Astrocyte (in vitro differentiated cells and primary cell): ENCODE measurements at regions not wholly inside any gene's neighbourhood (a gene's known extent, or its start where the extent isn't known, plus 50 kb on each side); places are given as distances from the start of the nearest gene placed in this dataset.

Experiments
- DNase-seq: peaks from one replicate; pipeline ENCODE4 v3.0.0-alpha.2; 2010; ENCODE audit warnings: low read depth
- FAIRE-seq: peaks from 2 replicates; lab custom pipeline; 2011; peaks lifted over from hg19 to GRCh38; lab: Jason Lieb, UNC
- H2AFZ ChIP-seq: 2 replicates; pipeline ENCODE4 v1.6.0; 2012; ENCODE audit warnings: low read depth, low read length, inconsistent platforms
- H3K27ac ChIP-seq: 2 replicates; pipeline ENCODE4 v1.5.1; 2011; ENCODE audit warnings: low read depth, low read length, inconsistent platforms
- H3K27me3 ChIP-seq: 2 replicates; pipeline ENCODE4 v1.6.0; 2011; ENCODE audit warnings: low read length, inconsistent platforms; ENCODE audit not compliant: insufficient read depth
- H3K36me3 ChIP-seq: 2 replicates; pipeline ENCODE4 v1.5.1; 2011; ENCODE audit warnings: low read length, inconsistent platforms; ENCODE audit not compliant: insufficient read depth
- H3K4me1 ChIP-seq: 2 replicates; pipeline ENCODE4 v1.5.1; 2011; ENCODE audit warnings: low read length, inconsistent platforms; ENCODE audit not compliant: insufficient read depth
- H3K4me2 ChIP-seq: 2 replicates; pipeline ENCODE4 v1.6.0; 2012; ENCODE audit warnings: low read length, inconsistent platforms
- H3K4me3 ChIP-seq: 2 replicates; pipeline ENCODE4 v1.5.1; 2011; ENCODE audit warnings: low read depth, mild to moderate bottlenecking, low read length, inconsistent platforms; ENCODE audit not compliant: insufficient read depth
- H3K79me2 ChIP-seq: 2 replicates; pipeline ENCODE4 v1.6.0; 2012; ENCODE audit warnings: mild to moderate bottlenecking, low read length, inconsistent platforms; ENCODE audit not compliant: insufficient read depth
- H3K9ac ChIP-seq: 2 replicates; pipeline ENCODE4 v1.6.0; 2012; ENCODE audit warnings: mild to moderate bottlenecking, low read length, inconsistent platforms
- H3K9me3 ChIP-seq: 2 replicates; pipeline ENCODE4 v1.5.1; 2012; ENCODE audit warnings: low read depth, mild to moderate bottlenecking, low read length, inconsistent platforms; ENCODE audit not compliant: insufficient read depth
- H4K20me1 ChIP-seq: 2 replicates; pipeline ENCODE4 v1.6.0; 2012; ENCODE audit warnings: low read length, inconsistent platforms; ENCODE audit not compliant: insufficient read depth
- H3K27ac Mint-ChIP-seq: one replicate; pipeline ENCODE4 v1.8.0; 2021; ENCODE audit warnings: mild to moderate bottlenecking, mixed read lengths; ENCODE audit not compliant: unreplicated experiment
- H3K27me3 Mint-ChIP-seq: one replicate; pipeline ENCODE4 v1.8.0; 2021; ENCODE audit warnings: low read depth, mixed read lengths; ENCODE audit not compliant: unreplicated experiment
- H3K36me3 Mint-ChIP-seq: one replicate; pipeline ENCODE4 v1.8.0; 2021; ENCODE audit warnings: low read depth, mixed read lengths; ENCODE audit not compliant: unreplicated experiment
- H3K4me1 Mint-ChIP-seq: one replicate; pipeline ENCODE4 v1.8.0; 2021; ENCODE audit warnings: low read depth, mixed read lengths; ENCODE audit not compliant: unreplicated experiment
- H3K4me3 Mint-ChIP-seq: one replicate; pipeline ENCODE4 v1.8.0; 2021; ENCODE audit warnings: mild to moderate bottlenecking, moderate library complexity, mixed read lengths; ENCODE audit not compliant: unreplicated experiment
- H3K9me3 Mint-ChIP-seq: one replicate; pipeline ENCODE4 v1.8.0; 2021; ENCODE audit warnings: mild to moderate bottlenecking, mixed read lengths; ENCODE audit not compliant: unreplicated experiment
- EZH2 ChIP-seq: IDR thresholded peaks from 2 replicates; pipeline ENCODE4 v1.6.1; 2012; ENCODE audit warnings: mild to moderate bottlenecking, low read length, inconsistent platforms; ENCODE audit not compliant: insufficient read depth
- TF ChIP-seq, protein P1 (sequence below): IDR thresholded peaks from 2 replicates; pipeline ENCODE4 v1.5.1; 2011; ENCODE audit warnings: low read depth, mild to moderate bottlenecking, inconsistent platforms, low read length, moderate library complexity; ENCODE audit not compliant: insufficient read depth

DNA sequence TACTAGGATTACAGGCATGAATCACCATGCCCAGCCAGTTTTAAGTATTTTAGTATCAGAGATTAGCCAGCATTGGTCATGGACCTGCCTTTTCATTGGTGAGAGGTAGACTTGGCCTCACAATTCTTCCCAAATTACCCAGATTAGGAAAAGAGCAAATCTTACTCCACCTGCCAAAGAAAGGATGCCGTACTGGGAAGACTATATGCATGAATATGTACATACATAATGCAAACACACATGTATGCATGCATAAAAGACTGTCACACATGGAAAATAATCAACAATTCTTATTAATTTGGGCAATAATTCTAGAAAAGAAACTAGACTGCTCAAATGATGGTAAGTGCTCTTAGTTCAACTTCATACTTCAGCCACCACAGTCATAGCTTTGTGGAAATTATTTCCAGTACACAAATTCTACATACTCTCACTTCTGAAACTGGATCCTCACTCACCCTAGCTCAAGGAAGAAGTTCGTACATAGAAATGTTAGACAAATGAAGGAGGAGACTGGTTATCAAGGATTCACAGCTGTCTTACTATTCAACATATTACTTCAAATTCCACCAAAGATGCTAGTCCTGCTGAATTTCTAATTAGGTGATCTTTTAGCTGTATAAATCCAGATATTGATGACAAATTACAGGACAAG lies 73.7 kb downstream of the MINAR2 start:
- H3K27me3 Mint-ChIP-seq: no peaks in the 10 kb centered on the region
- no peaks in the 10 kb centered on the region for H3K79me2 ChIP-seq
- no peaks in the 10 kb centered on the region for H3K36me3 Mint-ChIP-seq
- TF ChIP-seq, protein P1, sequence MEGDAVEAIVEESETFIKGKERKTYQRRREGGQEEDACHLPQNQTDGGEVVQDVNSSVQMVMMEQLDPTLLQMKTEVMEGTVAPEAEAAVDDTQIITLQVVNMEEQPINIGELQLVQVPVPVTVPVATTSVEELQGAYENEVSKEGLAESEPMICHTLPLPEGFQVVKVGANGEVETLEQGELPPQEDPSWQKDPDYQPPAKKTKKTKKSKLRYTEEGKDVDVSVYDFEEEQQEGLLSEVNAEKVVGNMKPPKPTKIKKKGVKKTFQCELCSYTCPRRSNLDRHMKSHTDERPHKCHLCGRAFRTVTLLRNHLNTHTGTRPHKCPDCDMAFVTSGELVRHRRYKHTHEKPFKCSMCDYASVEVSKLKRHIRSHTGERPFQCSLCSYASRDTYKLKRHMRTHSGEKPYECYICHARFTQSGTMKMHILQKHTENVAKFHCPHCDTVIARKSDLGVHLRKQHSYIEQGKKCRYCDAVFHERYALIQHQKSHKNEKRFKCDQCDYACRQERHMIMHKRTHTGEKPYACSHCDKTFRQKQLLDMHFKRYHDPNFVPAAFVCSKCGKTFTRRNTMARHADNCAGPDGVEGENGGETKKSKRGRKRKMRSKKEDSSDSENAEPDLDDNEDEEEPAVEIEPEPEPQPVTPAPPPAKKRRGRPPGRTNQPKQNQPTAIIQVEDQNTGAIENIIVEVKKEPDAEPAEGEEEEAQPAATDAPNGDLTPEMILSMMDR: no peak
- no peak for TF ChIP-seq EZH2
- H3K4me3 ChIP-seq: no peak overlapping the region
- H3K9ac ChIP-seq: no peak overlapping the region
- no peaks in the 10 kb centered on the region for H3K4me1 ChIP-seq
- no peak for FAIRE-seq
- H3K4me1 Mint-ChIP-seq: no peaks in the 10 kb centered on the region
- H3K36me3 ChIP-seq: no peaks in the 10 kb centered on the region
- H3K9me3 ChIP-seq: no peaks in the 10 kb centered on the region
- H3K9me3 Mint-ChIP-seq: peaks cover 1% of the 10 kb centered on the region
- H2AFZ ChIP-seq: no peak overlapping the region
- DNase-seq: no peak
- H3K27ac Mint-ChIP-seq: no peak overlapping the region
- no peaks in the 10 kb centered on the region for H4K20me1 ChIP-seq
- no peak overlapping the region for H3K4me3 Mint-ChIP-seq
- H3K27ac ChIP-seq: no peak overlapping the region
- no peak overlapping the region for H3K4me2 ChIP-seq
- H3K27me3 ChIP-seq: no peaks in the 10 kb centered on the region

DNA sequence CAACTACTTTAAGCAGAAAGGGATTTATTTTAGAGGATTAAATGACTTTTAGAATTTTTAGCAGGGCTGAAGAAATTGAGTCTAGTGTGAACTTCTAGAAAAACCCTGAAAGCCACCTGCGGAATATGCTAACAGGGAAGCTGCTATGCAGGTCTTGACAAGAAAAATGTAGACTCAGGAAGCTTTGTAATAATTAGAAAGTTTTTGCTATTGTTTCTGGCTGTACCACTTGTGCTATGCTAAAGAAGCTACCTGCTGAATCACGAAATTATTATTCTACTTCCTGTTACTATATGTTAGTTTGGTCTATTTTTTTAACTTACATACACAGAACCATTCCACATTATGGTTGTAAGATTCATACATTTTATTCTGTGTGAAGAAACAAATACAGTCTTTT lies 74.0 kb upstream of the CHSY3 start:
- Histone ChIP-seq H2AFZ (no peak overlapping the region), H3K9ac (no peak overlapping the region), H3K4me1 (no peaks in the 10 kb centered on the region), H3K27me3 (no peaks in the 10 kb centered on the region), H3K4me3 (no peak overlapping the region), H3K9me3 (no peaks in the 10 kb centered on the region), H3K4me2 (no peak overlapping the region), H4K20me1 (no peaks in the 10 kb centered on the region), H3K36me3 (no peaks in the 10 kb centered on the region), H3K79me2 (no peaks in the 10 kb centered on the region), H3K27ac (no peak overlapping the region)
- H3K36me3 Mint-ChIP-seq: no peaks in the 10 kb centered on the region
- TF ChIP-seq, protein P1: no peak
- no peak for TF ChIP-seq EZH2
- H3K27ac Mint-ChIP-seq: no peak overlapping the region
- no peak overlapping the region for H3K4me3 Mint-ChIP-seq
- DNase-seq (no peak), FAIRE-seq (no peak)
- H3K27me3 Mint-ChIP-seq: no peaks in the 10 kb centered on the region
- no peaks in the 10 kb centered on the region for H3K9me3 Mint-ChIP-seq
- no peaks in the 10 kb centered on the region for H3K4me1 Mint-ChIP-seq

DNA sequence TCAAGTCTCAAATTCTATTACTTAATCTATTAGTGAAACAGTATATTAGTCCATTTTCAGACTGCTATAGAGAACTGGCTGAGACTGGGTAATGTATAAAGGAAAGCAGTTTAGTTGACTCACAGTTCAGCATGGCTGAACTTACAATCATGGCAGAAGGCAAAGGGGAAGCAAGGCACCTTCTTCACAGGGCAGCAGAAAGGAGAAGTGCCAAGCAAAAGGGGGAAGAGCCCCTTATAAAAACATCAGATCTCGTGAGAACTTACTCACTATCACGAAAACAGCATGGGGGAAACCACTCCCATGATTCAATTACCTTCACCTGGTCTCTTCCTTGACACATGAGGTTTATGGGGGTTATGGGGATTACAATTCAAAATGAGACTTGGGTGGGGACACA lies 67.9 kb upstream of the CHSY3 start:
- no peak overlapping the region for H3K9ac ChIP-seq
- no peaks in the 10 kb centered on the region for H3K36me3 ChIP-seq
- no peak overlapping the region for H3K4me3 ChIP-seq
- Mint-ChIP-seq H3K4me3 (no peak overlapping the region), H3K4me1 (no peaks in the 10 kb centered on the region), H3K27ac (no peak overlapping the region), H3K9me3 (no peaks in the 10 kb centered on the region), H3K36me3 (no peaks in the 10 kb centered on the region), H3K27me3 (peaks cover 4% of the 10 kb centered on the region)
- no peaks in the 10 kb centered on the region for H3K4me1 ChIP-seq
- no peaks in the 10 kb centered on the region for H4K20me1 ChIP-seq
- H3K27ac ChIP-seq: no peak overlapping the region
- no peaks in the 10 kb centered on the region for H3K27me3 ChIP-seq
- H2AFZ ChIP-seq: no peak overlapping the region
- H3K79me2 ChIP-seq: no peaks in the 10 kb centered on the region
- TF ChIP-seq EZH2: no peak
- TF ChIP-seq, protein P1: no peak
- H3K9me3 ChIP-seq: no peaks in the 10 kb centered on the region
- FAIRE-seq: no peak
- no peak overlapping the region for H3K4me2 ChIP-seq
- no peak for DNase-seq
